Progenitor cell of endocrine pancreas (in vitro differentiated cells): ENCODE measurements at regions not wholly inside any gene's neighbourhood (a gene's known extent, or its start where the extent isn't known, plus 50 kb on each side); places are given as distances from the start of the nearest gene placed in this dataset.

Experiments used
- DNase-seq: peaks from one replicate; pipeline ENCODE4 v3.0.0; 2021; ENCODE audit warnings: low spot score; ENCODE audit not compliant: unreplicated experiment
- H3K27ac Mint-ChIP-seq: 2 replicates; pipeline ENCODE4 v1.8.0; 2021; ENCODE audit warnings: mild to moderate bottlenecking, moderate library complexity, mixed read lengths
- H3K27me3 Mint-ChIP-seq: 2 replicates; pipeline ENCODE4 v1.8.0; 2021; ENCODE audit warnings: mixed read lengths
- H3K36me3 Mint-ChIP-seq: 2 replicates; pipeline ENCODE4 v1.8.0; 2022; ENCODE audit warnings: mixed read lengths; ENCODE audit not compliant: insufficient read depth
- H3K4me1 Mint-ChIP-seq: 2 replicates; pipeline ENCODE4 v1.8.0; 2021; ENCODE audit warnings: low read depth, mixed read lengths
- H3K4me3 Mint-ChIP-seq: 2 replicates; pipeline ENCODE4 v1.8.0; 2021; ENCODE audit warnings: low read depth, mild to moderate bottlenecking, moderate library complexity, mixed read lengths
- H3K9me3 Mint-ChIP-seq: 2 replicates; pipeline ENCODE4 v1.8.0; 2021; ENCODE audit warnings: low read depth, mixed read lengths
- TF ChIP-seq, protein P1 (sequence below): fragments of 200-600 bp; sonication (generic); IDR thresholded peaks from one replicate; pipeline ENCODE4 v1.5.0; 2021; ENCODE audit warnings: antibody characterized with exemption, mild to moderate bottlenecking; ENCODE audit not compliant: unreplicated experiment

GRCh38 chr5:145551714-145552113 is 283.4 kb downstream of the PRELID2 start:
- DNase-seq = no peak
- H3K4me1 Mint-ChIP-seq = peaks cover 12% of the 10 kb centered on the region
- no peak overlapping the region for H3K4me3 Mint-ChIP-seq
- H3K36me3 Mint-ChIP-seq = no peaks in the 10 kb centered on the region
- no peaks in the 10 kb centered on the region for H3K9me3 Mint-ChIP-seq
- H3K27ac Mint-ChIP-seq = no peak overlapping the region
- H3K27me3 Mint-ChIP-seq = peaks cover 3% of the 10 kb centered on the region
- TF ChIP-seq, protein P1, sequence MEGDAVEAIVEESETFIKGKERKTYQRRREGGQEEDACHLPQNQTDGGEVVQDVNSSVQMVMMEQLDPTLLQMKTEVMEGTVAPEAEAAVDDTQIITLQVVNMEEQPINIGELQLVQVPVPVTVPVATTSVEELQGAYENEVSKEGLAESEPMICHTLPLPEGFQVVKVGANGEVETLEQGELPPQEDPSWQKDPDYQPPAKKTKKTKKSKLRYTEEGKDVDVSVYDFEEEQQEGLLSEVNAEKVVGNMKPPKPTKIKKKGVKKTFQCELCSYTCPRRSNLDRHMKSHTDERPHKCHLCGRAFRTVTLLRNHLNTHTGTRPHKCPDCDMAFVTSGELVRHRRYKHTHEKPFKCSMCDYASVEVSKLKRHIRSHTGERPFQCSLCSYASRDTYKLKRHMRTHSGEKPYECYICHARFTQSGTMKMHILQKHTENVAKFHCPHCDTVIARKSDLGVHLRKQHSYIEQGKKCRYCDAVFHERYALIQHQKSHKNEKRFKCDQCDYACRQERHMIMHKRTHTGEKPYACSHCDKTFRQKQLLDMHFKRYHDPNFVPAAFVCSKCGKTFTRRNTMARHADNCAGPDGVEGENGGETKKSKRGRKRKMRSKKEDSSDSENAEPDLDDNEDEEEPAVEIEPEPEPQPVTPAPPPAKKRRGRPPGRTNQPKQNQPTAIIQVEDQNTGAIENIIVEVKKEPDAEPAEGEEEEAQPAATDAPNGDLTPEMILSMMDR = no peak

DNA sequence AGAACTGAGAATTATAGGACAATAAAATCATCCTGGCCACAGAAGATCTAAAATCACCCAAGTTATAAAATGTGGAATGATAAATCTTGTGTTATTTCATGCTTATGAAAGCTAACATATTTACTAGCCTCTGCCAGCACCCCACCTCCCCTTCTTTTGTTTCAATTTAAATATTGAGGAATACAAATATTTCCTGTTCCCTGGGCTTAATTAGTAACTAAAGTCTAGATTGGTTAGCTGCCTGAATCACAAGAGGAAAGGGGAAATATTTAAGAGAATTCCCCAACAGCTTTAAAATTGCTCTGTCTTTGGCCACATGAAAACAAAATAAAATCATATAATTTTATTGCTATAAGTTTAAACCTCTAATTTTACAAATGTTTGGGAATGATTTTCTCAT is 287.0 kb downstream of the PRELID2 start:
- TF ChIP-seq, protein P1 = no peak
- H3K9me3 Mint-ChIP-seq = peaks cover 3% of the 10 kb centered on the region
- no peak overlapping the region for H3K4me3 Mint-ChIP-seq
- no peak for DNase-seq
- peak overlapping the region; percentile 11 for H3K27ac Mint-ChIP-seq
- H3K36me3 Mint-ChIP-seq = no peaks in the 10 kb centered on the region
- no peaks in the 10 kb centered on the region for H3K27me3 Mint-ChIP-seq
- peaks cover 25% of the 10 kb centered on the region for H3K4me1 Mint-ChIP-seq

GRCh38 chr5:145544401-145544800 is 290.7 kb downstream of the PRELID2 start:
- TF ChIP-seq, protein P1 = no peak
- no peak for DNase-seq
- H3K4me3 Mint-ChIP-seq = no peak overlapping the region
- H3K4me1 Mint-ChIP-seq = peaks cover 29% of the 10 kb centered on the region
- H3K27ac Mint-ChIP-seq = no peak overlapping the region
- peaks cover 3% of the 10 kb centered on the region for H3K9me3 Mint-ChIP-seq
- no peaks in the 10 kb centered on the region for H3K27me3 Mint-ChIP-seq
- no peaks in the 10 kb centered on the region for H3K36me3 Mint-ChIP-seq

GRCh38 chr5:145543968-145544367 is 291.2 kb downstream of the PRELID2 start:
- no peak for DNase-seq
- Mint-ChIP-seq H3K4me1 (peaks cover 29% of the 10 kb centered on the region), H3K9me3 (peaks cover 3% of the 10 kb centered on the region), H3K4me3 (no peak overlapping the region), H3K27ac (no peak overlapping the region), H3K36me3 (no peaks in the 10 kb centered on the region), H3K27me3 (no peaks in the 10 kb centered on the region)
- TF ChIP-seq, protein P1 = no peak

DNA sequence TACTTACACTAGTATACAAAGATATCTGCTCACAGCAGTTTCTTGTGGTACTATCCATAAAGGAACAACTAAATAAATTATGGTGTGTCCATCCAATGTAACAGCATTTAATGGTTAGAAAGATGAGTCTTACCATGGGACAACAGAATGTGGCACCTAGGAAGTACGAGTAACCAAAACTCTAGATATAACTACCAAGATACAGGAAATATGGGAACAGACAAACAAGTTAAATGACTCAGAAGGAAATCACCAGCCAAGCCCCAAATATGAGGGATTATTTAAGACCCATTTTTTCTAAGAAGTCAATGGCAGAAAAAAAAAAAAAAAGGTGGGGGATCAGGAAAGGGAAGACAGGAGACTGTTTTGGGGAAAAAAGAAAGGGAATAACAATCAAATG is 294.8 kb downstream of the PRELID2 start:
- no peak overlapping the region for H3K27ac Mint-ChIP-seq
- H3K4me1 Mint-ChIP-seq = peaks cover 17% of the 10 kb centered on the region
- H3K4me3 Mint-ChIP-seq = no peak overlapping the region
- DNase-seq = no peak
- H3K36me3 Mint-ChIP-seq = peaks cover 3% of the 10 kb centered on the region
- H3K9me3 Mint-ChIP-seq = peaks cover 14% of the 10 kb centered on the region
- TF ChIP-seq, protein P1 = no peak
- H3K27me3 Mint-ChIP-seq = no peaks in the 10 kb centered on the region
